ENCODE measurements at regions not wholly inside any gene's neighbourhood (a gene's known extent, or its start where the extent isn't known, plus 50 kb on each side); places are given as distances from the start of the nearest gene placed in this dataset.

DNA sequence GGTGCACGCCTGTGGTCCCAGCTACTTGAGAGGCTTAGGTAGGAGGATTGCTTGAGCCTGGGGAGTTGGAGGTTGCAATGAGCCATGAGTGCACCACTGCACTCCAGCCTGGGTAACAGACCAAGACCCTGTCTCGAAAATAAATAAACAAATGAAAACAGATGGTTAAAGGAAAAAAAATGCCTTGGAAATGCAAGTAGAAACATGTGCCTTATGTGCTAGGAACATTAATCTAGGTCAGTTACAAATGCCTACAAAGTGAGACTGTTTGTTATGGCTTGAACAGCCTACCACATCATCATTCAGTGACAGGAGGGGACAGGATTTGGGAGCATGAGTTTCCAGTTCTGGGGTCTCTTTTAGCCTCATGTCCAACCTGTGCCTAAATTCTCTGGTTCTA lies 52.4 kb upstream of the BCAT1 start:
- TF ChIP-seq NCOA2 (CRISPR knock-in tag; IDR thresholded peaks at IDR 0.05), result no peak
- TF ChIP-seq, protein P1, sequence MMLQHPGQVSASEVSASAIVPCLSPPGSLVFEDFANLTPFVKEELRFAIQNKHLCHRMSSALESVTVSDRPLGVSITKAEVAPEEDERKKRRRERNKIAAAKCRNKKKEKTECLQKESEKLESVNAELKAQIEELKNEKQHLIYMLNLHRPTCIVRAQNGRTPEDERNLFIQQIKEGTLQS (CRISPR knock-in tag; IDR thresholded peaks at IDR 0.05), result no peak
- TF ChIP-seq ZFP36L1 (CRISPR knock-in tag; IDR thresholded peaks at IDR 0.05), result no peak
- TF ChIP-seq, protein P2, sequence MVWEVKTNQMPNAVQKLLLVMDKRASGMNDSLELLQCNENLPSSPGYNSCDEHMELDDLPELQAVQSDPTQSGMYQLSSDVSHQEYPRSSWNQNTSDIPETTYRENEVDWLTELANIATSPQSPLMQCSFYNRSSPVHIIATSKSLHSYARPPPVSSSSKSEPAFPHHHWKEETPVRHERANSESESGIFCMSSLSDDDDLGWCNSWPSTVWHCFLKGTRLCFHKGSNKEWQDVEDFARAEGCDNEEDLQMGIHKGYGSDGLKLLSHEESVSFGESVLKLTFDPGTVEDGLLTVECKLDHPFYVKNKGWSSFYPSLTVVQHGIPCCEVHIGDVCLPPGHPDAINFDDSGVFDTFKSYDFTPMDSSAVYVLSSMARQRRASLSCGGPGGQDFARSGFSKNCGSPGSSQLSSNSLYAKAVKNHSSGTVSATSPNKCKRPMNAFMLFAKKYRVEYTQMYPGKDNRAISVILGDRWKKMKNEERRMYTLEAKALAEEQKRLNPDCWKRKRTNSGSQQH (CRISPR knock-in tag; IDR thresholded peaks at IDR 0.05; ENCODE audit: low read depth), result no peak
- no peak for TF ChIP-seq JUND (CRISPR knock-in tag; IDR thresholded peaks at IDR 0.05)
- TF ChIP-seq, protein P3, sequence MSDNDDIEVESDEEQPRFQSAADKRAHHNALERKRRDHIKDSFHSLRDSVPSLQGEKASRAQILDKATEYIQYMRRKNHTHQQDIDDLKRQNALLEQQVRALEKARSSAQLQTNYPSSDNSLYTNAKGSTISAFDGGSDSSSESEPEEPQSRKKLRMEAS (IDR thresholded peaks at IDR 0.05), result no peak

Measured in HepG2 (cell line).